GM21786 (cell line): ENCODE measurements at regions not wholly inside any gene's neighbourhood (a gene's known extent, or its start where the extent isn't known, plus 50 kb on each side); places are given as distances from the start of the nearest gene placed in this dataset.

Experiments
- ATAC-seq: cut with Tn5 transposase; IDR thresholded peaks from one replicate; pipeline ENCODE4 v1.9.1; 2021; ENCODE audit not compliant: unreplicated experiment

GRCh38 chr1:101290922-101291561, 54.2 kb downstream of the S1PR1 start:
- no peak for ATAC-seq

GRCh38 chr1:101291562-101292380, 55.0 kb downstream of the S1PR1 start:
- peak; percentile 35 for ATAC-seq

GRCh38 chr1:101293461-101294051, 56.7 kb downstream of the S1PR1 start:
- peak; percentile 49 for ATAC-seq

GRCh38 chr1:101295209-101295608, 58.4 kb downstream of the S1PR1 start:
- no peak for ATAC-seq

- no peak for ATAC-seq
Observed at GRCh38 chr1:101298663-101299062, 61.8 kb downstream of the S1PR1 start.

- no peak for ATAC-seq
Observed at GRCh38 chr1:101299141-101299540, 62.3 kb downstream of the S1PR1 start.

- ATAC-seq: no peak
Observed at GRCh38 chr1:101299710-101300109, 62.9 kb downstream of the S1PR1 start.

- no peak for ATAC-seq
Observed at GRCh38 chr1:101300916-101301315, 64.1 kb downstream of the S1PR1 start.

GRCh38 chr1:101301446-101302057, 64.7 kb downstream of the S1PR1 start:
- ATAC-seq: no peak

GRCh38 chr1:101302831-101303511, 66.2 kb downstream of the S1PR1 start:
- ATAC-seq: no peak

- ATAC-seq: no peak
Observed at GRCh38 chr1:101307985-101308689, 71.3 kb downstream of the S1PR1 start.

- no peak for ATAC-seq
Observed at GRCh38 chr1:101308935-101309333, 72.1 kb downstream of the S1PR1 start.

GRCh38 chr1:101309334-101310311, 72.8 kb downstream of the S1PR1 start:
- peak; percentile 53 for ATAC-seq

- no peak for ATAC-seq
Observed at GRCh38 chr1:101310506-101310905, 73.7 kb downstream of the S1PR1 start.

- no peak for ATAC-seq
Observed at GRCh38 chr1:101311146-101311920, 74.5 kb downstream of the S1PR1 start.

- no peak for ATAC-seq
Observed at GRCh38 chr1:101312147-101312546, 75.3 kb downstream of the S1PR1 start.

- no peak for ATAC-seq
Observed at GRCh38 chr1:101313356-101313755, 76.5 kb downstream of the S1PR1 start.

GRCh38 chr1:101314244-101314643, 77.4 kb downstream of the S1PR1 start:
- peak; percentile 40 for ATAC-seq

GRCh38 chr1:101316256-101316655, 79.4 kb downstream of the S1PR1 start:
- no peak for ATAC-seq
